Left kidney (tissue), 1 donor: ENCODE measurements at regions not wholly inside any gene's neighbourhood (a gene's known extent, or its start where the extent isn't known, plus 50 kb on each side); places are given as distances from the start of the nearest gene placed in this dataset.
"Not testable (repeated sequence)": the region's sequence is repeated elsewhere in the genome, so short reads cannot be mapped to it uniquely, and the experiment has no call there.

Experiments used
- DNase-seq: peaks from one replicate; pipeline ENCODE4 v3.0.0-alpha.2; 2013

- DNase-seq: no peak
These were observed 203.5 kb upstream of the HAAO start for GRCh38 chr2:42995752-42996422.

DNA sequence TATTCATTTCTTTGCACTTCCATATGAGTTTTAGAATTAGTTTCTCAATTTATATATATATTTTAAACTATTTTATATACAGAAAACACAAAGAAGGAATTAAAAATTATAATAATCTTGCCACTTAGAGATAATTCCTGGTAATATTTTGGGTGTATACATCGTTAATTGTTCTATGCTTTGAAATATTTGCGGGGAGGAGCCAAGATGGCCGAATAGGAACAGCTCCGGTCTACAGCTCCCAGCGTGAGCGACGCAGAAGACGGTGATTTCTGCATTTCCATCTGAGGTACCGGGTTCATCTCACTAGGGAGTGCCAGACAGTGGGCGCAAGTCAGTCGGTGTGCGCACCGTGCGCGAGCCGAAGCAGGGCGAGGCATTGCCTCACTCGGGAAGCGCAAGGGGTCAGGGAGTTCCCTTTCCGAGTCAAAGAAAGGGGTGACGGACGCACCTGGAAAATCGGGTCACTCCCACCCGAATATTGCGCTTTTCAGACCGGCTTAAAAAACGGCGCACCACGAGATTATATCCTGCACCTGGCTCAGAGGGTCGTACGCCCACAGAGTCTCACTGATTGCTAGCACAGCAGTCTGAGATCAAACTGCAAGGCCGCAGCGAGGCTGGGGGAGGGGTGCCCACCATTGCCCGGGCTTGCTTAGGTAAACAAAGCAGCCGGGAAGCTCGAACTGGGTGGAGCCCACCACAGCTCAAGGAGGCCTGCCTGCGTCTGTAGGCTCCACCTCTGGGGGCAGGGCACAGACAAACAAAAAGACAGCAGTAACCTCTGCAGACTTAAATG lies 197.1 kb upstream of the HAAO start:
- DNase-seq: not testable (repeated sequence)

DNA sequence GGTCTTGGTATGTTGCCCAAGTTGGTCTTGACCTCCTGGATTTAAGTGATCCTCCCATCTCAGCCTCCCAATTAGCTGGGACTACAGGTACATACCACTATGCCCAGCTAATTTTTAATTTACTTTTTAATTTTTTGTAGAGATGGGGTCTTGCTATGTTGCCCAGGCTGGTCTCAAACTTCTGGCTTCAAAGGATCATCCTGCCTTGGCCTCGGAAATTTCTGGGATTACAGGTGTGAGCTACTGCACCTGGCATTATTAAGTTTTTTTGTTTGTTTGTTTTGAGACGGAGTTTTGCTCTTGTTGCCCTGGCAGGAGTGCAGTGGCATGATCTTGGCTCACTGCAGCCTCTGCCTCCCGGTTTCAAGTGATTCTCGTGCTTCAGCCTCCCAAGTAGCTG lies 195.7 kb upstream of the HAAO start:
- DNase-seq: not testable (repeated sequence)

DNA sequence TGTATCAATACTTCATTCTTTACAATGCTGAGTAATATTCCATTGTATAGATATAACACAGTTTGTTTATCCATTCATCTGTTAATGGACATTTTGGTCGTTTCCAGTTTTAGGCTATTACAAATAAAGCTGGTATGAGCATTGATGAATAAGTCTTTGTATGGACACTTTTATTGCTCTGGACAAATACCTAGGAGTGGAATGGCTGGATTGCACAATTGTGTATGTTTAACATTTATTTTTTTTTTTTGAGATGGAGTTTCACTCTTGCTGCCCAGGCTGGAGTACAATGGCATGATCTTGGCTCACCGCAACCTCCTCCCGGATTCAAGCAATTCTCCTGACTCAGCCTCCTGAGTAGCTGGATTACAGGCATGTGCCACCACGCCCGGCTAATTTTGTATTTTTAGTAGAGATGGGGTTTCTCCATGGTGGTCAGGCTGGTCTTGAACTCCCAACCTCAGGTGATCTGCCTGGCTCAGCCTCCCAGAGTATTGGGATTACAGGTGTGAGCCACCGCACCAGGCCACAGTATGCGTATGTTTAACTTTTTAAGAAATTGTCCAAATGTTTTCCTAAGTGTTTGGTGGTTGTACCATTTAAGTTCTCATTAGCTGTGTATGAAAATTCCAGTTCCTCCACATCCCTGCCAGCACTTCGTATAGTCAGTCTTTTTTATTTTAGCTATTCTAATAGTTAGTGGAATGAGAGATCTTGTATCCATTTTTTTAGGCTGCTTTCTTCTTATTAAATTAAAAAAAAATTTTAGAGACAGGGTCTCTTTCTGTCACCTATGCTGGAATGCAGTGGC lies 194.9 kb upstream of the HAAO start:
- no peak for DNase-seq

GRCh38 chr2:42984617-42985016 lies 192.2 kb upstream of the HAAO start:
- DNase-seq: no peak

- no peak for DNase-seq
These were observed 191.7 kb upstream of the HAAO start for GRCh38 chr2:42984081-42984480.

- DNase-seq: no peak
These were observed 188.5 kb upstream of the HAAO start for GRCh38 chr2:42980764-42981416.

- no peak for DNase-seq
These were observed 187.7 kb upstream of the HAAO start for GRCh38 chr2:42979870-42980763.

GRCh38 chr2:42979416-42979869 lies 187.1 kb upstream of the HAAO start:
- DNase-seq: no peak

GRCh38 chr2:42978887-42979415 lies 186.6 kb upstream of the HAAO start:
- no peak for DNase-seq

DNA sequence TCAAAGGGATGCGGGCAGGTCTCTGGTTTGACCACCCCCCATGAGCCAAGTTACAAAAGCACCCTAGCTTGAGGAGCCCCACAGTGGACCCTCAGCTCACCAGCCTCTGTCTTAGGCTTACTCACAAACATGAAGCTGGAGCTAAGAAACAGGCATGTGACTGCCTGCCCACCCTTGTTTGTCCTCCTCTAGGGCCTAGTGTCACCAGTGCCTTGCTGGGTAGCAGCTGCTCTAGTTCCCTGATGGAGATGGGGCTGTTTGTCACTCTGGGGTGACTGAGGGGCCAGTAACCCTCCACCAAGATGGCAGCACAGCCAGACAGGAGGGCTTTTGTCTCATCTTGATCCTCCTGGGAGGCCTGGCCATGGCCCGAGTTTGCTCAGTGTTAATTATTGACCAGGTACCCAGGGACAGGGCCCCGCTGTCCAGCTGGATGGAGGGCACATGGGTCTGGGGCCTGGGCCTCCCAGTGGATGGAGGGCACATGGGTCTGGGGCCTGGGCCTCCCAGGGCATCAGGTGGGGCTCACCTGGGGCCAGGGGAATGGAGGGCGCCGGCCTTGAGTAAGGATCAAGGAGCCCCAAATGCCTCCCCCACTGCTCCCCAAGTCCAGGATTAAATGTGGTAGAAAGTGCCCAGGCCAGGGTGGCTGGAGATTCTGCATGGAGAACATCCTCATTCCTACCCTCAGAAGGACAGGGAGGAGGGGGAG lies 185.9 kb upstream of the HAAO start:
- DNase-seq: no peak

DNA sequence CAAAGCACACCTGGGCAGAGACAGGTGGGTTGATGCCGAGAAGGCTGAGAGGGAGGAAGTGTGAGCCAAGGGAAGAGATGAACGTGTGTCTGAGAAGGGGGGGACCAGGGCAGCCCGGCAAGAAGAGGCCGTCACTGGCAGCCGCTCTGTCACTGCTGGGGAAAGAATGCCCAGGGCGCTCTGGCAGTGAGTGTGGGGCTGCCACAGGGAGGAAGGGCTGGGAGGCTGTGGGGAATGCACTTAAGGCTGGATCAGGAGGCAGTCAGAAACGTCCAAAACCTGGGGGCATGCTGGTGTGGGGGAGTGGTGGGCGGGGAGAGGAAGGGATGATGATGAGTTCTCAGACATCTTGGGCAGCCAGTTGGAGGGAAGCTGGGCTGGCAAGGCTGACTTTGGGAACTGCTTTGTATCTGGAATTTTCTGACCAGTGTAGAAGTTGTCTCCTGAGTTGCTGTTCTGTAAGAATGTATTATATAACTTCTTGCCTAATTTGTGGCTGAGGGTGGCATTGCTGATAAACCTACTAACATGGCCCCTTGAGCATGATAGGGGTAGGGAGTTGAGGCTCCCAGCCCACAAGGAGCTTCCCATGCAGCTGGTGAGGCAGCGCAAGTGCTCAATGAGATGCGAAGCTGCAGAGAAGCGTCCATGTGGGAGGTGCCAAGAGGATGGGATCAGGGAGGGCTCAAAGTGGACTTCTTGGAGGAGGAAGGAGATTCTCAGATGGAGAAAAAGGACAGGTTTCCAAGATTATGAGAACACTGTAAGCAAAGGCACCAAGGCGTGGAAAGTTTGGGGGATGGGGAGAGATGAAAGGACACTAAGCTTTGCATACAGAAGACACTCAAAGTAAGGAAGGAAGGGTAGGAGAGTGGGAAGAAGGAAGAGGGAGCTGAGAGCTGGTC lies 185.1 kb upstream of the HAAO start:
- no peak for DNase-seq

- no peak for DNase-seq
These were observed 184.0 kb upstream of the HAAO start for GRCh38 chr2:42976351-42976750.

DNA sequence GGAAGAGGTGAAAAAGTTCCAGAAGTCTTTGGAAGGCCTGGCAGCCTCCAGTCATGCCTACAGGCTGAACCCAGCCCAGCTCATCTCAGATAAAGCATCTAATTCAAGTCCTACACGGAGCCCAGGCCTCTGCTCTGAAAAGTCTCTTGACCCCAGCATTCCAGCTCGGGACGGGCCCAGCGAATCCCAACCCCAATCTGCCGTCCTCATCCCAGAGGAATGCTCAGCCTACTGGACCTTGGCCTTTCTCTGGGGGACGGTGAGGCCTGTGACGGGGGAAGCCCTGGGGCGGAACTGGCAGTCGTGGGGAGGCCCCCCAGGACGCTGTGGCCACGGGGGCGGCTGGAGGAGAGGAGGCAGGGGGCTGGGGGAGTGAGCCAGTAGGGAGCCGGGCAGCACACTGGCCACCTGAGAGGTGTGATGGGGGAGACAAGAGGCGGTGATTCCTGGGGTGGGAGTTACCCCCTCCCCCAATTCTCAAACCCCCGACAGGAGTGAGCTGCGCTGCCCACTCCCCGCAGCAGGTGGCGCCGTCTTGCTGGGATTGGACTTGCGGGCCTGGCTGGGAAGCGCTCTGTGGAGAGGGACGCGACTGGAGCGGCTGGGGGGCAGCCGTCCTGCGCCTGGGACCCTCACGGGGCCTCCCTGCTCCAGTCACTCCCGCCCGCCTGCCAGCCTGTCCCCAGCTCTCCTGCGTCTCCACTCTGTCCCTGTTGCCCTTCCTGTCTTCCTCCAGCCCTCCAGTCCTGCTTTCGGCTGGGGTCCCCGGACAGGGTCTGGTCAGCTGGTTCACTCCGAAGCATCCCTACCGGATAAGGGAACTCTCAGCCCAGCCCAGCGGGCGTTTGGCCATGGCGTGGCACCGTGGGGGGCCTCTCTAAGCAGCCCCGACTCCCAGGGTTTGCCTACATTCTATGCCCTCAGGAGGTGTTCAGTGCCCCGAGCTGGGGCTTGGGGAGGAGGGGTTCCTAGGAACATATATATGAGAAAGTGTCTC lies 182.6 kb upstream of the HAAO start:
- peak; percentile 79 for DNase-seq

GRCh38 chr2:42974169-42974720 lies 181.9 kb upstream of the HAAO start:
- no peak for DNase-seq

DNA sequence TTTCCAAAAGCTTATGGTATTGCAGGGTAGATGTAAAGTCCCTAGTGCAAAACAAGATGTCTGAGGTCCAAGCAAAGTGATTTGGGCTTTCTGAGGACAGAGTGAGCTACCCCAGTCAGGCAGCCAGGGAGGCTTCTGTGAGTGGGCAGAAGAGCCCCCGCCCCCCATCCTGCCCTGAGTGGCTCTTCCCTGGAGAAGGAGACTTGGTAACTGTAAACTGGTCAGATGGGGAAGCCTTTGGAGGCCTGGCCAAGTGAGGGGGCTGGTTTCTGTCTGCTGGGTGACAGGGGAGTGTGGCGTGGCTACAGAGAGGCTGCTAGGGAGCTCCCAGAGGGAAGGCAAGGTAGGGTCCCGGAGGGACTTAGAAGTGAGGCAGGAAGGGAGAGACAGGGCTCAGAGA lies 181.3 kb upstream of the HAAO start:
- no peak for DNase-seq

- DNase-seq: not testable (repeated sequence)
These were observed 180.6 kb upstream of the HAAO start for GRCh38 chr2:42972933-42973516.
